ENCODE measurements at regions not wholly inside any gene's neighbourhood (a gene's known extent, or its start where the extent isn't known, plus 50 kb on each side); places are given as distances from the start of the nearest gene placed in this dataset.
"Not testable (repeated sequence)": the region's sequence is repeated elsewhere in the genome, so short reads cannot be mapped to it uniquely, and the experiment has no call there.

DNA sequence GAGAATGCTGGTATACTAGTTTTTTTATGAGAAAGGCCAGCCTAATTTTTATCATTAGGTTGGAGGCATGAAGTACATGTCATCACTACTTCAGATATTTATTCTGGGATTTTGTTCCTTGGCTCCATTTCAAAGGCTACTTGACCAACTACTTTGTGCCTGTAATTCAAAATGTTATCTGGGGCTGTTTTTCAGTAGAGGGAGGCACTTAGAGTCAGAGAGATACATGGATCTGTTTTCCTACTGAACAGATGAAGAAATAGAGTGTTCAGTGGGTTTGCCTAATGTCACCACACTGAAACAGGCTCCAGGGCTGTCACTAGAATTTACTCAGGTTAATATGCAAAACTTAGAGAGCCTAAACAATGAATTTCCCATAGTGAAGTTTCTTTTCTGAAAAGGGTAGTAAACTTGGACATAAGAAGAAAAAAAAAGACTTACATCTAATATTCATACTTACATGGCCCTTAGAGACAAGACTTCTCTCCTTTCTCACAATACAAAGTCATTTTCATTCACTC, 127.3 kb upstream of the ITGB1 start:
- Histone ChIP-seq H3K9me3 (no peaks in the 10 kb centered on the region), H3K4me3 (ENCODE audit: low read depth, low read length) (no peak overlapping the region), H3K36me3 (ENCODE audit: control insufficient read depth, insufficient read depth, low read length) (no peaks in the 10 kb centered on the region), H3K4me1 (no peaks in the 10 kb centered on the region), H3K27me3 (replicated peaks; ENCODE audit: control insufficient read depth, insufficient read depth, low read length) (no peaks in the 10 kb centered on the region)
- no TSS peak for BruUV-seq (replicated peaks)
- Mint-ChIP-seq H3K27me3 (ENCODE audit: insufficient read depth, unreplicated experiment) (peaks cover 2% of the 10 kb centered on the region), H3K4me3 (ENCODE audit: unreplicated experiment) (no peak overlapping the region), H3K36me3 (ENCODE audit: insufficient read depth, unreplicated experiment) (no peaks in the 10 kb centered on the region), H3K4me1 (ENCODE audit: low read depth, unreplicated experiment) (no peaks in the 10 kb centered on the region), H3K9me3 (ENCODE audit: unreplicated experiment) (peaks cover 6% of the 10 kb centered on the region), H3K27ac (ENCODE audit: unreplicated experiment) (no peak overlapping the region)
- ChIA-PET POLR2A (no interaction called here), CTCF (no interaction called here)
- no peak for DNase-seq
- intact Hi-C loops (cut with micrococcal nuclease; ENCODE audit: unreplicated experiment) = loop anchor here (10.0 kb wide), 1 partner anchor 201 kb away; no protein-coding TSS in a partner anchor
- no peak for TF ChIP-seq CTCF (IDR thresholded peaks at IDR 0.05; ENCODE audit: insufficient read depth in 1 of 2, low read depth in 1 of 2, low read length in 1 of 2, severe bottlenecking in 1 of 2, unreplicated experiment in 1 of 2)

DNA sequence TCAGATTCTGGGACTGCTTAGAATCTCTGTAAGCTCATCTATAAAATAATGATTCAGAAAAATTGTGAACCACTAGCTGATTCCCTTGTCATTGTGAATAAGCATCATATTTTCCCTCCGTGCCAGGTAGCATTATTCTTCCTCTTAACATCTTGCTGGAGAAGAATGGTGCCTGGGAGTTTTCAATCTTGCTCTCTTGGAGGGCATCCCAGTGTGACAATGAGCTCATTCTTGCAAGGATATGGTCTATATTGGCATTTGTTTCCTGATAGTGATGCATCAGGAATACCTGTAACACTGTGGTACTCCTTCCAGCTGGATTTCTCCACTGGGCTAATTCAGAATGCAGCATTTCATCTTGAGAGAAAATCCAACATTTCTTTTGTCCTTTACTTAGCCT, 126.4 kb upstream of the ITGB1 start:
- Mint-ChIP-seq H3K9me3 (ENCODE audit: unreplicated experiment) (peaks cover 15% of the 10 kb centered on the region), H3K4me3 (ENCODE audit: unreplicated experiment) (no peak overlapping the region), H3K4me1 (ENCODE audit: low read depth, unreplicated experiment) (no peaks in the 10 kb centered on the region), H3K27me3 (ENCODE audit: insufficient read depth, unreplicated experiment) (no peaks in the 10 kb centered on the region), H3K27ac (ENCODE audit: unreplicated experiment) (no peak overlapping the region), H3K36me3 (ENCODE audit: insufficient read depth, unreplicated experiment) (no peaks in the 10 kb centered on the region)
- BruUV-seq (replicated peaks) = no TSS peak
- TF ChIP-seq CTCF (IDR thresholded peaks at IDR 0.05; ENCODE audit: insufficient read depth in 1 of 2, low read depth in 1 of 2, low read length in 1 of 2, severe bottlenecking in 1 of 2, unreplicated experiment in 1 of 2) = no peak
- Histone ChIP-seq H3K9me3 (no peaks in the 10 kb centered on the region), H3K4me3 (ENCODE audit: low read depth, low read length) (no peak overlapping the region), H3K4me1 (no peaks in the 10 kb centered on the region), H3K27me3 (replicated peaks; ENCODE audit: control insufficient read depth, insufficient read depth, low read length) (no peaks in the 10 kb centered on the region), H3K36me3 (ENCODE audit: control insufficient read depth, insufficient read depth, low read length) (no peaks in the 10 kb centered on the region)
- intact Hi-C loops (cut with micrococcal nuclease; ENCODE audit: unreplicated experiment) = loop anchor here (10.0 kb wide), 1 partner anchor 200 kb away; no protein-coding TSS in a partner anchor
- ChIA-PET CTCF (no interaction called here), POLR2A (no interaction called here)
- DNase-seq = no peak

- no TSS peak for BruUV-seq (replicated peaks)
- ChIA-PET CTCF (no interaction called here), POLR2A (no interaction called here)
- intact Hi-C loops (cut with micrococcal nuclease; ENCODE audit: unreplicated experiment) = loop anchor here (10.0 kb wide), 1 partner anchor 198 kb away; no protein-coding TSS in a partner anchor
- no peaks in the 10 kb centered on the region for H3K4me1 ChIP-seq
- no peaks in the 10 kb centered on the region for H3K27me3 ChIP-seq (replicated peaks; ENCODE audit: control insufficient read depth, insufficient read depth, low read length)
- Mint-ChIP-seq H3K9me3 (ENCODE audit: unreplicated experiment) (peaks cover 23% of the 10 kb centered on the region), H3K27ac (ENCODE audit: unreplicated experiment) (no peak overlapping the region), H3K27me3 (ENCODE audit: insufficient read depth, unreplicated experiment) (no peaks in the 10 kb centered on the region), H3K4me1 (ENCODE audit: low read depth, unreplicated experiment) (no peaks in the 10 kb centered on the region), H3K4me3 (ENCODE audit: unreplicated experiment) (no peak overlapping the region), H3K36me3 (ENCODE audit: insufficient read depth, unreplicated experiment) (no peaks in the 10 kb centered on the region)
- H3K4me3 ChIP-seq (ENCODE audit: low read depth, low read length) = no peak overlapping the region
- no peak for DNase-seq
- no peak for TF ChIP-seq CTCF (IDR thresholded peaks at IDR 0.05; ENCODE audit: insufficient read depth in 1 of 2, low read depth in 1 of 2, low read length in 1 of 2, severe bottlenecking in 1 of 2, unreplicated experiment in 1 of 2)
- H3K36me3 ChIP-seq (ENCODE audit: control insufficient read depth, insufficient read depth, low read length) = no peaks in the 10 kb centered on the region
- H3K9me3 ChIP-seq = no peaks in the 10 kb centered on the region
These were observed 124.4 kb upstream of the ITGB1 start for GRCh38 chr10:33082373-33082895.

- CTCF ChIA-PET; H3K36me3 ChIP-seq (ENCODE audit: control insufficient read depth, insufficient read depth, low read length); BruUV-seq (replicated peaks); H3K27me3 Mint-ChIP-seq (ENCODE audit: insufficient read depth, unreplicated experiment); H3K4me3 Mint-ChIP-seq (ENCODE audit: unreplicated experiment); POLR2A ChIA-PET; H3K9me3 ChIP-seq; H3K27me3 ChIP-seq (replicated peaks; ENCODE audit: control insufficient read depth, insufficient read depth, low read length); H3K27ac Mint-ChIP-seq (ENCODE audit: unreplicated experiment); H3K4me1 ChIP-seq; H3K4me1 Mint-ChIP-seq (ENCODE audit: low read depth, unreplicated experiment); H3K36me3 Mint-ChIP-seq (ENCODE audit: insufficient read depth, unreplicated experiment); DNase-seq; H3K4me3 ChIP-seq (ENCODE audit: low read depth, low read length): not testable (repeated sequence)
- intact Hi-C loops (cut with micrococcal nuclease; ENCODE audit: unreplicated experiment) = loop anchor here (10.0 kb wide), 1 partner anchor 196 kb away; no protein-coding TSS in a partner anchor
- peaks cover 23% of the 10 kb centered on the region for H3K9me3 Mint-ChIP-seq (ENCODE audit: unreplicated experiment)
These were observed 122.4 kb upstream of the ITGB1 start for GRCh38 chr10:33080467-33080866.
